ENCODE measurements at regions not wholly inside any gene's neighbourhood (a gene's known extent, or its start where the extent isn't known, plus 50 kb on each side); places are given as distances from the start of the nearest gene placed in this dataset.
"Not testable (repeated sequence)": the region's sequence is repeated elsewhere in the genome, so short reads cannot be mapped to it uniquely, and the experiment has no call there.

DNA sequence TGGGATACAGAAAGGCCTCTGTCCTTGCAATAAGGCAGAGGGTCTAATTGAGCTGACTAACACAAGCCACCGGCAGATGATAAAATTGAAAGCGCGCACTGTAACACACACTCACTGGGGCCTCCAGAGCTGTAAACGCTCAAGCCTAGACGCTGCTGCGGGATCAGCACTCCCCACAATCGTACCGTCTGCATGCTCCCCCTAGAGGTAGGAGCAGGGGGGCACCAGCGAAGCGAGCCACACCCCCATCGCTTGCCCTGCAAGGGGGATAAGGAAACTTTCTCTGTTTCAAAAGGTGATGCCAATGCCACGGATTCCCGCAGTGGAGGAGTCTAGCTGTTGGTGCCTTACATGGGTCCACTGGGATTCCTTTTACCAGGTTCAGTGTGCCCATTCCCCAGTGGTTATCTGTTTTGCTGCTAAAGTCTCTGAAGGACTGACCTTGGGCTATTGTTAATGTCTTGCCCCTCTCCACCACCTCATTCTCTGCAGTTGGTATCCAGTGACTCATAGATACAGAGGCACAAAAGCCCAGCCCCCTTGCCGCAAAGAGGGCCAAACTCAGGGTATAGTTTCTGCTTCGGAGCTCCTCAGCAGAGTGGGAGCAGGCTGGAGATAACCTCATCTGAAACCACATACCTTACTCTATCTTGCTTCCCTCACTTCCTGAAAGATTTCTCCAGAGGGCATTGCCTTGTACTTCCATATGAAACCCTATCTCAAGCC lies 139.3 kb upstream of the KBTBD8 start:
- DNase-seq (ENCODE audit: low read depth): no peak

GRCh38 chr3:66860771-66861170 lies 137.3 kb upstream of the KBTBD8 start:
- DNase-seq (ENCODE audit: low read depth): no peak

- no peak for DNase-seq (ENCODE audit: low read depth)
Measured at GRCh38 chr3:66863205-66864111, 134.6 kb upstream of the KBTBD8 start.

GRCh38 chr3:66884659-66885058 lies 113.4 kb upstream of the KBTBD8 start:
- no peak for DNase-seq (ENCODE audit: low read depth)

GRCh38 chr3:66885326-66886000 lies 112.6 kb upstream of the KBTBD8 start:
- DNase-seq (ENCODE audit: low read depth): peak; percentile 11

DNA sequence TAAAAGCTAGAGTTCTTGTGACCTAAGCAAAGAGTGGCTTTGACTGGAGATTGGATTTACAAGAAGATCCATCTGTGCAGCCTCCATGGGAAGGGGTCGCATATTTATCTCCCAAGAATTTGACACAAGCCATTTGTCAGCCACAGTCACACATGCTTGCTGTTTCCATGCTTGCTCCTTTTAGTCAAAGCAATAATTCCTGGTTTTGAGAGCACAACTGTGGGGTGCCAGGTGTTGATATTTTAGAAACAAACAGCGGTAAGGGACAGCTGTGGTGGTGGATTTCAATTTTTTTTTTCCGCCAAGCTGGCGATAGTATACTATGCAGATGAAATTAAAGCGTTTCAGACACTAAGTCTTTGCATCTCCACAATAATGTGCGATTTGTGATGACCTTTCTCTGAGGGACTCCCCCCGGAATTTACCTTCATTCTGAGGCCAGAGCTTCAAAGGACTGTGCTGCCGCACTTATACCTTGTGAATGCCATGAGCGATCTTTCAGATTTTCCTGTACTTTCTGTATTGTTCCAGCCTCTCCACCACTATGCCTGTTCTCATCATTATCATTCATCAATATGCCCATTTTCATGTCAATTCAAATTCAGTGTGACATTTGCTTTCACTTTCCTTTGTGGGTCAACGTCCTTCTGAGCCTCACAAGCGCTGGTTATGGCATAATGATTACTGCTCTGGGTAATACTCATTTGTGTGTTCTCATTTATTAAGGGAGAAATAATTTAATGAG lies 108.2 kb upstream of the KBTBD8 start:
- DNase-seq (ENCODE audit: low read depth): no peak

DNA sequence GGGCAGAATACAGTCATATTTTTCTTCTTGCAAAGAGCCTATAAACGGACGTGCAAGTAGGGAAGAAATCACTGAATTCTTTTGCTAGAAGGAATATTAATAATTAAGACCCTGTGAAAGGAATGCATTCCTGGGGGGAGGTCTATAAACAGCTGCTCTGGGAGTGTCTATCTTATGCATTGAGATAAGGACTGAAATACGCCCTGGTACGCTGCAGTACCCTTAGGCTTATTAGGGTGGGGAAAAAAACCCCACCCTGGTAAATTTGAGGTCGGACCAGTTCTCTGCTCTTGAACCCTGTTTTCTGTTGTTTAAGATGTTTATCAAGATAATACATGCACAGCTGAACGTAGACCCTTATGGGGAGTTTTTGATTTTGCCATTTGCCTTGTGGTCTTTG lies 100.0 kb upstream of the KBTBD8 start:
- DNase-seq (ENCODE audit: low read depth): no peak

GRCh38 chr3:66904336-66904735 lies 93.8 kb upstream of the KBTBD8 start:
- DNase-seq (ENCODE audit: low read depth): no peak

DNA sequence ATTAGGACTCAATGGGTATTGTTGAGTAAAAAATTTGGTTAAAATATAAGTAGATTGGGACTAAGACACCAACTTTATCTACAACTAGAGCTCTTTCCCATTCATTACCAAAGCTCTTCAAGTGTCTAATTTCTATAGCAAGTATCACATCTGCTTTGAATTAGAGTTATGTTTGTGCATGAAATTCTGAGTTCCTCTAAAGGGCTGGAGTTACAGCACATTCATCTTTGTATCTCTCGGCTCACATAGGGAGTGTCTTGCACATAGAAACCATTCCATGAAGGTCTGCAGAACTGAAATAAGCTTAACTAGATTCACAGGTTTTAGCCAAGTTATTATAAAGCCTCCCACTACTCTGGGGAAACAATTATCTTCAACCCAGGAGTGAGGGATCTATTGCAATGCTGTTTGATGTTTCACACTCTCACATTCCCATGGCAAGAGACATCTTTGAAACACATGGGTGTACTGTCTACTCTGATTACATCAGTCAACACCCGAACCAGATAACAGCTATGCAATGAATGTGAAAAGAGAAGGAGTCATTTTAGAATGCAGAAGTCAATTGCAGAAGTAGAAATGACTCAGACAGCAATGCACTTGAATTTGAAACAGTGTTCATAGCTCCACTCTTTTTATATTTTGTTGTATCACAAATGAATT lies 93.1 kb upstream of the KBTBD8 start:
- no peak for DNase-seq (ENCODE audit: low read depth)

- DNase-seq (ENCODE audit: low read depth): no peak
Measured at GRCh38 chr3:66907136-66907535, 91.0 kb upstream of the KBTBD8 start.

GRCh38 chr3:66910266-66911055 lies 87.6 kb upstream of the KBTBD8 start:
- DNase-seq (ENCODE audit: low read depth): no peak

GRCh38 chr3:66912306-66912705 lies 85.8 kb upstream of the KBTBD8 start:
- no peak for DNase-seq (ENCODE audit: low read depth)

DNA sequence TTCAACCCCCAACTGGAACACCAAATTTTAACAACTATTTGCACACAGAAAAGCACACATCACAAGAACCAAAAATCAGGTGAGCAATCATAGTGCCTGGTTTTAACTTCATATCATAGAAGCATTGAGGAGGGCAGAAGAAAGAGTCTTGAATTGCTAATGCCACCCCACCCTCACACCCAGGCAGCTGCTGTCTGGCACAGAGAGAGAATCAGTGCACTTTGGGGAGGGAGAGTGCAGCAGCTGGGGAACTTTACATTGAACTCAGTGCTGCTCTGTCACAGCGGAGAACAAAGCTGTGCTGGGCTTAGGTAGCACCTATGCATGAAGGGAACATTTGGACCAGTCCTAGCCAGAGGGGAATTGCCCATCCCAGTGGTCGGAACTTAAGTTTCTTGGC lies 76.0 kb upstream of the KBTBD8 start:
- DNase-seq (ENCODE audit: low read depth): no peak

DNA sequence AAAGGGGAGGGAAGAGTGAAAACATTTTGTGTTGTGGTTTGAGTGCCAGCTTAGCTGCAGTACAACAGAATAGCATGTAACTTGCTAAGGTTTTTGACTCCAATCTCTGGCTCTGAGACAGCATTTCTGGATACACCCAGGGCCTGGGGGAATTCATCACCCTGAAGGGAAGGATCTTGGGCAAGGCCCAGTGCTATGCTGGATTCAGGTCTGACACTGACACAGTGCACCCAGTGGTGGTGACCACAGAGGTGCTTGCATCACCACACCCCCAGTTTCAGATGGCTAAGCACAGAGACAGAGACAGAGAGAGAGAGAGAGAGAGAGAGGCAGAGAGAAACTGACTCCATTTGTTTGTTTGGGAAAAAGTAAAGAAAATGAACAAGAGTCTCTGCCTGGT lies 74.1 kb upstream of the KBTBD8 start:
- no peak for DNase-seq (ENCODE audit: low read depth)

GRCh38 chr3:66928252-66928651 lies 69.9 kb upstream of the KBTBD8 start:
- DNase-seq (ENCODE audit: low read depth): no peak

- no peak for DNase-seq (ENCODE audit: low read depth)
Measured at GRCh38 chr3:66931291-66931690, 66.8 kb upstream of the KBTBD8 start.

DNA sequence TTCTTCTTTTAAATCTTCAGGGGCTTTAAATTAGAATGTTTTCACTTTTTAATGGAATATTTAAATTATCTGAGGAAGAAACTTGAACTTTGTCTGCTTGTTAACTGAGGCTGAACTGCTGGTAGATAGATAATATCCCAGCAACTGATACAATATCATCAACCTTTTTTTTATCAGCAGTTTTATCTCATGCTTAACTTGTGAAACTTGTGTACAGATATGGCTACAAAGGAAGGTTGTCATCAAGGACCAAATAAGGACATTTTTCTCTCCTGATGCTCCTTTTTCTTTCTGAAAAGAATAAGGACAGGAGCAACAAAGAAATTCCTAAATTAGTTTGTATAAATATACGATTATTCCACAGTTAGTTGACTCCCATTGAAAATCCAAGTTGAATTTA lies 66.4 kb upstream of the KBTBD8 start:
- no peak for DNase-seq (ENCODE audit: low read depth)

DNA sequence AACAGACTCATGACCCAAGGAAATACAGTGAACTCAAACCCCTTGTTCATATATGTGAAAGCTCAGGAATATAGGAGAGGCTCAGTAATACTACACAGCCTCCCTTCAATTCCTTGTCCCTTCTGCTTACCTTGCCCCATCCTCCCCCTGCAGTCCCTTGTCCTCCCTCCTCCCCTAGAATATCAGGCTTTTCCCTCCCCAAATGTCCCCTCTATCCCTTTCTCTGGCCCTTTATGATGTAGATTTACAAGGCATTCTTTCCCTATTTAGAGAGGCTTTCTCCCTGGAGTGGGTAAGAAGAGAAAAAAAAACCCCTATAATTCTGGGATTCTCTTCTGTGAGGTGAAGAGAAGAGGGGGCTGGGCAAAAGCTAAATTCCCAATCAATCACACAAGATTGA lies 64.9 kb upstream of the KBTBD8 start:
- no peak for DNase-seq (ENCODE audit: low read depth)

- no peak for DNase-seq (ENCODE audit: low read depth)
Measured at GRCh38 chr3:66934041-66934440, 64.1 kb upstream of the KBTBD8 start.

DNA sequence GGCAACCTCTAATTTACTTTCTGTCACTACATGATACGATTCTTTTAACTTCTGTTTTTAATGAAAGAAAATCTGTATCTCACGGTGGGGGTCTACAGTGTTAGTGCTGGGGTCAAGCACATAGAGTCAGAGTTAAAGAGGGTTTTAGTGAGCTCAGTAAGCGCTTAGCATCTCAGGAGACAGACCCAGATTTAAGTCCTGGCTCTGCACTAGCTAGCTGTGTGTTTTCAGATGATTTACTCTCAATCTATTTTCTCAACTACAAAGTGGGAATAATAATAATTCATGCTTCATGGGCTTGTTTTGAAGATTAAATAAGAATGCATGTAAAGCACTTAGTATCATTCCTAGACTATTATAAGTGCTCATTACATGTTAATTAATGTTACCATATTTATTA lies 63.4 kb upstream of the KBTBD8 start:
- no peak for DNase-seq (ENCODE audit: low read depth)

DNA sequence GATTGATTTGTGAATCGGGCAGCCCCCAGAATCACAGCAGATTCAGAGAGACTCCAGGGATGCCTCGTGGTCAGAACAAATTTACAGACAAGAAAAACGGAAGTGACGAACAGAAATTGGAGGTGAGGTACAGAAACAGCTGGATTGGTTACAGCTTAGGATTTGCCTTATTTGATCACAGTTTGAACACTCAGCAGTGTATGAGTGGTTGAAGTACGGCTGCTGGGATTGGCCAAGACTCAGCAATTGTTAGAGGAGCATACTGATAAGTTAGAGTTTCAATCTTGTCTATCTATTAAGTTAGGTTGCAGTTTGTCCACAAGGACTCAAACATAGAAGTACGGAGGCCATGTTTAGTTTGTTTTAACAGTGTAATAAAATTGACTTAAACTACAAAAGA lies 61.1 kb upstream of the KBTBD8 start:
- not testable (repeated sequence) for DNase-seq (ENCODE audit: low read depth)

Measured in stromal cell of bone marrow (primary cell).